ENCODE measurements at regions not wholly inside any gene's neighbourhood (a gene's known extent, or its start where the extent isn't known, plus 50 kb on each side); places are given as distances from the start of the nearest gene placed in this dataset.
A peak's percentile ranks its signal among the peaks of the same experiment; 100 is the strongest.

DNA sequence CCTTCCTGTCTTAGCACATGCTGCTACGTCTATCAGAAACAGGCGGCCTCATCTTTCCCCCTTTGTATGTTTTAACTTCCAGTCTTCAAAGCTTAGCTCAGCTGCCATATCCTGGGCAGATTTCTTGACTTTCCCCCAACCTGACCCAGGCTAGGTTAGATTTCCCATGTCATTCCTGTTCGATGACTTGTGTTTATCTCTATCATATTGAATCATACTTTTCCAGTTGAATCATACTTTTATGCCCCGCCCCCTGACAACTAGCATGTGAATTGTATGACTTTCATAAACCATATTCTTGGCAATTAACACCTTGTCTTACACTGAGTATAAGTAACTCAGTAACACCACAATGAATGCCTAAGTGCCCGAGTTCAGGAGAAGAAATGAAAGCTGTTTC is 128.3 kb downstream of the CYRIA start:
- H3K9ac ChIP-seq (ENCODE audit: low read depth, low read length): no peak overlapping the region
- H2BK5ac ChIP-seq (ENCODE audit: low read depth, low read length, poor library complexity, severe bottlenecking): no peak overlapping the region
- H2BK20ac ChIP-seq (ENCODE audit: low read depth, low read length): no peak overlapping the region
- H3K4me3 ChIP-seq (ENCODE audit: insufficient read depth, low read depth, low read length): no peak overlapping the region
- H3K4me1 ChIP-seq (ENCODE audit: control insufficient read depth, insufficient read depth, low read length): no peaks in the 10 kb centered on the region
- no peaks in the 10 kb centered on the region for H4K20me1 ChIP-seq (ENCODE audit: insufficient read depth, low read length)
- H2AK9ac ChIP-seq (replicated peaks; ENCODE audit: low read depth, low read length, poor library complexity): no peak overlapping the region
- H3K56ac ChIP-seq (ENCODE audit: extremely low read depth, insufficient read depth, low read length): no peak overlapping the region
- no peak overlapping the region for H4K8ac ChIP-seq (ENCODE audit: low read depth in 2 of 2, low read length in 2 of 2)
- no peak overlapping the region for H4K5ac ChIP-seq (ENCODE audit: low read depth, low read length)
- no peak overlapping the region for H3K23ac ChIP-seq (ENCODE audit: low read depth, low read length)
- in situ Hi-C loops (cut with MboI; ENCODE audit: low sequenced_read_pairs): no loop called here
- no peak overlapping the region for H3K27ac ChIP-seq (ENCODE audit: insufficient read depth, low read length)
- no peaks in the 10 kb centered on the region for H3K9me1 ChIP-seq (ENCODE audit: insufficient read depth, low read length)
- H3K79me1 ChIP-seq (ENCODE audit: low read depth in 1 of 2, low read length in 2 of 2): no peaks in the 10 kb centered on the region
- 75% methylated on average over 2 of the region's 5 CpGs; no CpG with 5 or more reads in 1 of the 2 experiments for WGBS, 2 experiments (ENCODE audit: extremely low coverage in 2 of 2, insufficient read length in 1 of 2)
- H2AFZ ChIP-seq (replicated peaks; ENCODE audit: low read length, poor library complexity): no peak overlapping the region
- BruUV-seq (replicated peaks): no TSS peak
- H3K27me3 ChIP-seq (ENCODE audit: control insufficient read depth, insufficient read depth, low read length): no peaks in the 10 kb centered on the region
- no peaks in the 10 kb centered on the region for H3K36me3 ChIP-seq (ENCODE audit: control insufficient read depth, insufficient read depth, low read length)
- no peak overlapping the region for H2AK5ac ChIP-seq (ENCODE audit: low read depth, low read length)
- H2BK15ac ChIP-seq (ENCODE audit: low read depth, low read length): no peak overlapping the region
- ATAC-seq (ENCODE audit: low read depth): peak; percentile 59; the same call in 1 of the 2 replicates
- intact Hi-C loops (cut with micrococcal nuclease): no loop called here
- H3K4ac ChIP-seq (ENCODE audit: low read depth, low read length): no peak overlapping the region
- H4K91ac ChIP-seq (ENCODE audit: insufficient read depth, low read depth, low read length): no peak overlapping the region
- no peaks in the 10 kb centered on the region; the same call in 1 of the 2 replicates for H3K9me3 ChIP-seq (ENCODE audit: control insufficient read depth, insufficient read depth, low read length)
- no peak overlapping the region for H3K4me2 ChIP-seq (ENCODE audit: low read depth, low read length)
- TF ChIP-seq RFX5 (IDR thresholded peaks at IDR 0.05; ENCODE audit: low read depth, low read length): no peak
- no peak for TF ChIP-seq CHD1 (IDR thresholded peaks at IDR 0.05; ENCODE audit: low read depth, low read length)
- TF ChIP-seq, protein P1, sequence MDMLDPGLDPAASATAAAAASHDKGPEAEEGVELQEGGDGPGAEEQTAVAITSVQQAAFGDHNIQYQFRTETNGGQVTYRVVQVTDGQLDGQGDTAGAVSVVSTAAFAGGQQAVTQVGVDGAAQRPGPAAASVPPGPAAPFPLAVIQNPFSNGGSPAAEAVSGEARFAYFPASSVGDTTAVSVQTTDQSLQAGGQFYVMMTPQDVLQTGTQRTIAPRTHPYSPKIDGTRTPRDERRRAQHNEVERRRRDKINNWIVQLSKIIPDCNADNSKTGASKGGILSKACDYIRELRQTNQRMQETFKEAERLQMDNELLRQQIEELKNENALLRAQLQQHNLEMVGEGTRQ (IDR thresholded peaks at IDR 0.05; ENCODE audit: low read depth, low read length): no peak
- TF ChIP-seq FOS (IDR thresholded peaks at IDR 0.05; ENCODE audit: low read depth, low read length): no peak
- no peak for TF ChIP-seq MAFK (IDR thresholded peaks at IDR 0.05; ENCODE audit: low read depth, low read length)
- no peak for TF ChIP-seq MAZ (IDR thresholded peaks at IDR 0.05; ENCODE audit: borderline replicate concordance, low read depth, low read length)
- no peak for TF ChIP-seq CEBPB (IDR thresholded peaks at IDR 0.05; ENCODE audit: low read depth, low read length)
- no peak for TF ChIP-seq RCOR1 (IDR thresholded peaks at IDR 0.05; ENCODE audit: insufficient replicate concordance, low read length)
- TF ChIP-seq, protein P2, sequence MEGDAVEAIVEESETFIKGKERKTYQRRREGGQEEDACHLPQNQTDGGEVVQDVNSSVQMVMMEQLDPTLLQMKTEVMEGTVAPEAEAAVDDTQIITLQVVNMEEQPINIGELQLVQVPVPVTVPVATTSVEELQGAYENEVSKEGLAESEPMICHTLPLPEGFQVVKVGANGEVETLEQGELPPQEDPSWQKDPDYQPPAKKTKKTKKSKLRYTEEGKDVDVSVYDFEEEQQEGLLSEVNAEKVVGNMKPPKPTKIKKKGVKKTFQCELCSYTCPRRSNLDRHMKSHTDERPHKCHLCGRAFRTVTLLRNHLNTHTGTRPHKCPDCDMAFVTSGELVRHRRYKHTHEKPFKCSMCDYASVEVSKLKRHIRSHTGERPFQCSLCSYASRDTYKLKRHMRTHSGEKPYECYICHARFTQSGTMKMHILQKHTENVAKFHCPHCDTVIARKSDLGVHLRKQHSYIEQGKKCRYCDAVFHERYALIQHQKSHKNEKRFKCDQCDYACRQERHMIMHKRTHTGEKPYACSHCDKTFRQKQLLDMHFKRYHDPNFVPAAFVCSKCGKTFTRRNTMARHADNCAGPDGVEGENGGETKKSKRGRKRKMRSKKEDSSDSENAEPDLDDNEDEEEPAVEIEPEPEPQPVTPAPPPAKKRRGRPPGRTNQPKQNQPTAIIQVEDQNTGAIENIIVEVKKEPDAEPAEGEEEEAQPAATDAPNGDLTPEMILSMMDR (conservative IDR thresholded peaks at IDR 0.05; ENCODE audit: low read depth, low read length): no peak
- TF ChIP-seq POLR2A (IDR thresholded peaks at IDR 0.05; ENCODE audit: low read depth, low read length): no peak
- TF ChIP-seq, protein P3, sequence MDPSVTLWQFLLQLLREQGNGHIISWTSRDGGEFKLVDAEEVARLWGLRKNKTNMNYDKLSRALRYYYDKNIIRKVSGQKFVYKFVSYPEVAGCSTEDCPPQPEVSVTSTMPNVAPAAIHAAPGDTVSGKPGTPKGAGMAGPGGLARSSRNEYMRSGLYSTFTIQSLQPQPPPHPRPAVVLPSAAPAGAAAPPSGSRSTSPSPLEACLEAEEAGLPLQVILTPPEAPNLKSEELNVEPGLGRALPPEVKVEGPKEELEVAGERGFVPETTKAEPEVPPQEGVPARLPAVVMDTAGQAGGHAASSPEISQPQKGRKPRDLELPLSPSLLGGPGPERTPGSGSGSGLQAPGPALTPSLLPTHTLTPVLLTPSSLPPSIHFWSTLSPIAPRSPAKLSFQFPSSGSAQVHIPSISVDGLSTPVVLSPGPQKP (IDR thresholded peaks at IDR 0.05; ENCODE audit: borderline replicate concordance, low read depth, low read length): no peak
- no peak for TF ChIP-seq BHLHE40 (IDR thresholded peaks at IDR 0.05; ENCODE audit: low read depth, low read length)
- DNase-seq: peak; percentile 33
- CTCF ChIA-PET: no interaction called here
- dilution Hi-C loops (cut with HindIII; ENCODE audit: low sequenced_read_pairs, unreplicated experiment): no loop called here
- H3K14ac ChIP-seq (replicated peaks; ENCODE audit: low read depth, low read length): no peak overlapping the region
- POLR2A ChIA-PET (ENCODE audit: unreplicated experiment): no interaction called here
- no peak overlapping the region for H3K18ac ChIP-seq (ENCODE audit: low read depth, low read length)
- no peak overlapping the region for H2BK120ac ChIP-seq (ENCODE audit: low read depth, low read length)

All from IMR-90 (cell line).